H1 (cell line): ENCODE measurements at regions not wholly inside any gene's neighbourhood (a gene's known extent, or its start where the extent isn't known, plus 50 kb on each side); places are given as distances from the start of the nearest gene placed in this dataset.

Experiments
- JUND ChIP-seq: IDR thresholded peaks from 2 replicates; pipeline ENCODE4 v1.6.1; 2011; ENCODE audit warnings: mild to moderate bottlenecking, improper control_type of control experiment, low read length
- TF ChIP-seq, protein P1 (sequence below), 3 experiments: IDR thresholded peaks; 1 replicate in 2 of 3; 2 replicates in 1 of 3; pipeline versions ENCODE4 v1.5.1 to v1.6.1; 2011; ENCODE audit warnings: low read length in 3 of 3, mild to moderate bottlenecking in 3 of 3, inconsistent platforms in 2 of 3, low read depth in 1 of 3, moderate library complexity in 1 of 3; ENCODE audit not compliant: insufficient read depth in 1 of 3; ENCODE audit errors: control extremely low read depth in 1 of 3

DNA sequence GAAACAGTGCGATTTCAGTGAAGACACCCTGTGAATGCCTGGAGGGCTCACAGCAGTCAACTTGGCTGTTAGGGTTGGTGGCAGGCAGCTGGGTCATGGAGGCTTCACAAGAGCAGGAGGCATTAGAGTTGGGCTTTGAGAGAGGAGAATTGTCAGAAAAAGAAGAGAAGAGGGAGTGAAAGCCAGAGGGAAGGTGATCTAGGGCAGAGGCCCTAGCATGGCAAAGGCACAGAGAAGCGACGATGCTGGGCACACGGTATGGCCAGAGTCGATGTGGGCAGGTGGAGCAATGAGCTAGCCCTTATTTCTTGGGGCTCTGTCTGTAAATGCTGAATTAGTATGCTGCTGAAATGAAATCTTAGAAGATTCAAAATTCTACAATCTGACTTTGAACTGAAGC is 52.6 kb upstream of the OLFM4 start:
- TF ChIP-seq, protein P1, sequence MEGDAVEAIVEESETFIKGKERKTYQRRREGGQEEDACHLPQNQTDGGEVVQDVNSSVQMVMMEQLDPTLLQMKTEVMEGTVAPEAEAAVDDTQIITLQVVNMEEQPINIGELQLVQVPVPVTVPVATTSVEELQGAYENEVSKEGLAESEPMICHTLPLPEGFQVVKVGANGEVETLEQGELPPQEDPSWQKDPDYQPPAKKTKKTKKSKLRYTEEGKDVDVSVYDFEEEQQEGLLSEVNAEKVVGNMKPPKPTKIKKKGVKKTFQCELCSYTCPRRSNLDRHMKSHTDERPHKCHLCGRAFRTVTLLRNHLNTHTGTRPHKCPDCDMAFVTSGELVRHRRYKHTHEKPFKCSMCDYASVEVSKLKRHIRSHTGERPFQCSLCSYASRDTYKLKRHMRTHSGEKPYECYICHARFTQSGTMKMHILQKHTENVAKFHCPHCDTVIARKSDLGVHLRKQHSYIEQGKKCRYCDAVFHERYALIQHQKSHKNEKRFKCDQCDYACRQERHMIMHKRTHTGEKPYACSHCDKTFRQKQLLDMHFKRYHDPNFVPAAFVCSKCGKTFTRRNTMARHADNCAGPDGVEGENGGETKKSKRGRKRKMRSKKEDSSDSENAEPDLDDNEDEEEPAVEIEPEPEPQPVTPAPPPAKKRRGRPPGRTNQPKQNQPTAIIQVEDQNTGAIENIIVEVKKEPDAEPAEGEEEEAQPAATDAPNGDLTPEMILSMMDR (IDR thresholded peaks at IDR 0.05; ENCODE audit: control extremely low read depth in 1 of 3, insufficient read depth in 1 of 3, low read depth in 1 of 3, low read length in 3 of 3), result no peak
- TF ChIP-seq JUND, result no peak
